ENCODE measurements at regions not wholly inside any gene's neighbourhood (a gene's known extent, or its start where the extent isn't known, plus 50 kb on each side); places are given as distances from the start of the nearest gene placed in this dataset.
"Not testable (repeated sequence)": the region's sequence is repeated elsewhere in the genome, so short reads cannot be mapped to it uniquely, and the experiment has no call there.

DNA sequence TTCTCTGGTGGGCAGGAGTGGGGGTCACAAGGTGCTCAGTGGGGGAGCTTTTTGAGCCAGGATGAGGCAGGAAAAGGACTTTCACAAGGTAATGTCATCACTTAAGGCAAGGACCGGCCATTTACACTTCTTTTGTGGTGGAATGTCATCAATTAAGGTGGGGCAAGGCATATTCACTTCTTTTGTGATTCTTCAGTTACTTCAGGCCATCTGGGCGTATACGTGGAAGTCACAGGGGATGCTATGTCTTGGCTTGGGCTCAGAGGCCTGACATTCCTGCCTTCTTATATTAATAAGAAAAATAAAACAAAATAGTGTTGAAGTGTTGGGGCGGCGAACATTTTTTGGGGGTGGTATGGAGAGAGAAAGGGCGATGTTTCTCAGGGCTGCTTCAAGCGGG is 179.5 kb downstream of the CD83 start:
- H2AFZ ChIP-seq (ENCODE audit: low read length); H3K79me2 ChIP-seq (ENCODE audit: insufficient read depth, low read length); H3K4me3 ChIP-seq (replicated peaks in 1 of 3; ENCODE audit: insufficient read depth in 1 of 3, low read depth in 2 of 3, low read length in 3 of 3); H4K20me1 ChIP-seq (ENCODE audit: insufficient read depth, low read length); H3K4me1 ChIP-seq (ENCODE audit: insufficient read depth, low read length); DNase-seq (ENCODE audit: low spot score); H3K9me3 ChIP-seq (ENCODE audit: low read length); H3K27me3 ChIP-seq (ENCODE audit: control insufficient read depth in 1 of 2, insufficient read depth in 2 of 2, low read length in 2 of 2); POLR2A ChIA-PET; ATAC-seq; CTCF ChIA-PET (ENCODE audit: low intra/inter-chr PET ratio, low total read pairs); BruUV-seq (replicated peaks); H3K36me3 ChIP-seq (replicated peaks in 1 of 2; ENCODE audit: control insufficient read depth in 1 of 2, insufficient read depth in 2 of 2, low read length in 2 of 2); H3K4me2 ChIP-seq (ENCODE audit: low read depth, low read length); intact Hi-C loops (cut with micrococcal nuclease; ENCODE audit: unreplicated experiment); H3K27ac ChIP-seq (ENCODE audit: extremely low read length, insufficient read depth, low read length); FAIRE-seq; H3K9ac ChIP-seq (ENCODE audit: insufficient read depth, low read depth, low read length); in situ Hi-C loops (cut with HindIII; ENCODE audit: extremely low pct_ligation_motif_present, low pct_unique_long_range_greater_than_20kb): not testable (repeated sequence)
- WGBS (ENCODE audit: low lambda C conversion rate) = 63% methylated on average over 7 of the region's 7 CpGs

DNA sequence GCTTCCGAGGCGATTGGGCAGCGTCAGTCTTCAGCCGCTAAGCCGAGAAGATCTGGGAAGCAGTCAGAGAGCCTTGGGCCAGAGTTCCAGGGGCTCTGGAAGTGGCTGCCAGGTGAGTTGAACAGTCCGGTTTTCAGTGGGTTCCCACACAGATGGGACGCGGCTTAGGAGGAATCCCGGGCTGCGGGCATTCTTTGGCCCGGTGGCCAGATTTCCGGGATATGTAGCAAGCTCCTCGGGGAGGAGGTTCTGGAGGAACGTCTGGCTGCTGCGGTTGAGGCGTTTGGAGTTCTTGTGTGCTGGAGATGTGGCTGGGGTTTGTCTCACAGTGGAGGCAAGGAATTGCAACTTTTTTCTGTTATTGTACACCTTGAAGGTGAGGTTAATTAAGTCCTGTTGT is 182.6 kb downstream of the CD83 start:
- H2AFZ ChIP-seq (ENCODE audit: low read length); CTCF ChIA-PET (ENCODE audit: low intra/inter-chr PET ratio, low total read pairs); POLR2A ChIA-PET; H3K4me3 ChIP-seq (replicated peaks in 1 of 3; ENCODE audit: insufficient read depth in 1 of 3, low read depth in 2 of 3, low read length in 3 of 3); FAIRE-seq; ATAC-seq; H4K20me1 ChIP-seq (ENCODE audit: insufficient read depth, low read length); BruUV-seq (replicated peaks); intact Hi-C loops (cut with micrococcal nuclease; ENCODE audit: unreplicated experiment); H3K9me3 ChIP-seq (ENCODE audit: low read length); H3K9ac ChIP-seq (ENCODE audit: insufficient read depth, low read depth, low read length); H3K36me3 ChIP-seq (replicated peaks in 1 of 2; ENCODE audit: control insufficient read depth in 1 of 2, insufficient read depth in 2 of 2, low read length in 2 of 2); H3K27ac ChIP-seq (ENCODE audit: extremely low read length, insufficient read depth, low read length); H3K27me3 ChIP-seq (ENCODE audit: control insufficient read depth in 1 of 2, insufficient read depth in 2 of 2, low read length in 2 of 2); DNase-seq (ENCODE audit: low spot score); H3K4me1 ChIP-seq (ENCODE audit: insufficient read depth, low read length); H3K79me2 ChIP-seq (ENCODE audit: insufficient read depth, low read length); in situ Hi-C loops (cut with HindIII; ENCODE audit: extremely low pct_ligation_motif_present, low pct_unique_long_range_greater_than_20kb); H3K4me2 ChIP-seq (ENCODE audit: low read depth, low read length): not testable (repeated sequence)
- WGBS (ENCODE audit: low lambda C conversion rate) = 62% methylated on average over 16 of the region's 16 CpGs

DNA sequence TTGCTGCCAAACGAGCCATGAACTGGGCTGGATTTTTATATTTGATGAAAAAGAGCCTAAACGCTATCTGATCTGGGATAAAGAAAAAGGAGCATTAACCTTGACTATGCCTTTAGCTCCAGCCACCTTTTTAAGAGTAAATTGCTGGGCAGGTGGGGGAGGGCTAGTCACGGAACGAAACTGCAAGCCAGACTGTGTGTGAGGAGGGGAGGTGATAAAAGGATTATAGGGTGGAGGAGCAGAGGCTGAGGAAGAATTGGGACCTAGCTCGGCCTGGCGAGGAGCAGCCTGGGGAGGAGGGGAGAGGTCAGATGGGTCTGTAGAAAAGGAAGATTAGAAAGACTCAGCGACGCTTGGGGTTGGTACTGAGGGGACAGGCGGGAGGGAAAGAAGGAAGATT is 183.1 kb downstream of the CD83 start:
- FAIRE-seq; in situ Hi-C loops (cut with HindIII; ENCODE audit: extremely low pct_ligation_motif_present, low pct_unique_long_range_greater_than_20kb): not testable (repeated sequence)

DNA sequence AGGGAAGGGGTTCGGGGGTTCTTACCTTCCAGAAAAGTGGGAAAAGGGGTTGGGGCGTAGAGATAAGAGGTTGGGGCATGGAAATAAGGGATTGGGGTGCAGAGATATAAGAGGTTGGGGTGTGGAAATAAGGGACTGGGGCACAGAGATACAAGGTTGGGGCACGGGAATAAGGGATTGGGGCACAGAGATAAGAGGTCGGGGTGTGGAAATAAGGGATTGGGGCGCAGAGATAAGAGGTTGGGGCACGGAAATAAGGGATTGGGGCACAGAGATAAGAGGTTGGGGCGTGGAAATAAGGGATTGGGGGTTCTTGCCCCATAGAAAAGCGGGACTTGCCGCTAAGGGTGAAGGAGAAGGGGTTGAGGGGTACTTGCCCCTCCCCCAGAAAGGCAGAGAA is 183.9 kb downstream of the CD83 start:
- H3K36me3 ChIP-seq (replicated peaks in 1 of 2; ENCODE audit: control insufficient read depth in 1 of 2, insufficient read depth in 2 of 2, low read length in 2 of 2); H3K4me3 ChIP-seq (replicated peaks in 1 of 3; ENCODE audit: insufficient read depth in 1 of 3, low read depth in 2 of 3, low read length in 3 of 3); H3K79me2 ChIP-seq (ENCODE audit: insufficient read depth, low read length); DNase-seq (ENCODE audit: low spot score); FAIRE-seq; H3K27me3 ChIP-seq (ENCODE audit: control insufficient read depth in 1 of 2, insufficient read depth in 2 of 2, low read length in 2 of 2); CTCF ChIA-PET (ENCODE audit: low intra/inter-chr PET ratio, low total read pairs); H4K20me1 ChIP-seq (ENCODE audit: insufficient read depth, low read length); BruUV-seq (replicated peaks); in situ Hi-C loops (cut with HindIII; ENCODE audit: extremely low pct_ligation_motif_present, low pct_unique_long_range_greater_than_20kb); POLR2A ChIA-PET; ATAC-seq; H3K27ac ChIP-seq (ENCODE audit: extremely low read length, insufficient read depth, low read length); H2AFZ ChIP-seq (ENCODE audit: low read length); H3K4me1 ChIP-seq (ENCODE audit: insufficient read depth, low read length); H3K9me3 ChIP-seq (ENCODE audit: low read length); H3K9ac ChIP-seq (ENCODE audit: insufficient read depth, low read depth, low read length); intact Hi-C loops (cut with micrococcal nuclease; ENCODE audit: unreplicated experiment); H3K4me2 ChIP-seq (ENCODE audit: low read depth, low read length): not testable (repeated sequence)
- 8% methylated on average over 9 of the region's 9 CpGs for WGBS (ENCODE audit: low lambda C conversion rate)

More for the DNA sequence above, 183.1 kb downstream of the CD83 start:
- H3K9ac ChIP-seq (ENCODE audit: insufficient read depth, low read depth, low read length); ATAC-seq; CTCF ChIA-PET (ENCODE audit: low intra/inter-chr PET ratio, low total read pairs); POLR2A ChIA-PET; H4K20me1 ChIP-seq (ENCODE audit: insufficient read depth, low read length); H3K4me2 ChIP-seq (ENCODE audit: low read depth, low read length); BruUV-seq (replicated peaks); H3K27me3 ChIP-seq (ENCODE audit: control insufficient read depth in 1 of 2, insufficient read depth in 2 of 2, low read length in 2 of 2); H3K4me3 ChIP-seq (replicated peaks in 1 of 3; ENCODE audit: insufficient read depth in 1 of 3, low read depth in 2 of 3, low read length in 3 of 3); H3K79me2 ChIP-seq (ENCODE audit: insufficient read depth, low read length); H3K4me1 ChIP-seq (ENCODE audit: insufficient read depth, low read length); intact Hi-C loops (cut with micrococcal nuclease; ENCODE audit: unreplicated experiment); H3K36me3 ChIP-seq (replicated peaks in 1 of 2; ENCODE audit: control insufficient read depth in 1 of 2, insufficient read depth in 2 of 2, low read length in 2 of 2); DNase-seq (ENCODE audit: low spot score); H2AFZ ChIP-seq (ENCODE audit: low read length); H3K9me3 ChIP-seq (ENCODE audit: low read length); H3K27ac ChIP-seq (ENCODE audit: extremely low read length, insufficient read depth, low read length): not testable (repeated sequence)
- WGBS (ENCODE audit: low lambda C conversion rate) = 32% methylated on average over 6 of the region's 9 CpGs

Measured in HepG2 (cell line).